K562 (cell line): ENCODE measurements at regions not wholly inside any gene's neighbourhood (a gene's known extent, or its start where the extent isn't known, plus 50 kb on each side); places are given as distances from the start of the nearest gene placed in this dataset.

Experiments
- ATAC-seq: fragments of 200-7000 bp; cut with Tn5 transposase; 3 replicates; pipeline ENCODE4 v1.9.1; 2020; ENCODE audit warnings: moderate library complexity
- BruUV-seq: library from RNA; stranded (reverse); fragments of 400-500 nt; replicated peaks from 2 replicates; lab custom pipeline; 2021; lab: Mats Ljungman, UMichigan
- CTCF ChIA-PET: fragments of 300-600 bp; formaldehyde crosslinking; extraction: SDS; loops from one replicate; lab custom pipeline; 2021; ENCODE audit warnings: low intra/inter-chr PET ratio; lab: Yijun Ruan, JAX
- POLR2A ChIA-PET: fragments of 300-600, 350-650 bp; sonication (Branson Sonifier 250); formaldehyde crosslinking; extraction: SDS; loops from one replicate; lab custom pipeline; 2021; ENCODE audit warnings: antibody characterized with exemption, inconsistent platforms; lab: Yijun Ruan, JAX
- DNase-seq, 4 experiments: peaks; one replicate each; pipeline versions ENCODE4 v3.0.0 to v3.0.0-alpha.2; 2011 to 2018; ENCODE audit warnings: low spot score in 3 of 4, mixed read lengths in 3 of 4; ENCODE audit errors: extremely low read depth in 1 of 4
- FAIRE-seq: peaks from 2 replicates; lab custom pipeline; 2011; peaks lifted over from hg19 to GRCh38; lab: Jason Lieb, UNC
- H2AFZ ChIP-seq: 2 replicates; pipeline ENCODE4 v1.6.0; 2011; ENCODE audit warnings: low read depth, low read length, control low read depth, inconsistent platforms
- H3K27ac ChIP-seq: fragments of 200-600 bp; 3 replicates; pipeline ENCODE4 v1.8.0; 2011; ENCODE audit warnings: low read depth, mild to moderate bottlenecking, control low read depth, inconsistent platforms, low read length, moderate library complexity, mixed read lengths; ENCODE audit errors: extremely low read depth
- H3K27me3 ChIP-seq, 2 experiments: fragments of 300-600 bp in 1 of 2; 2 replicates in 1 of 2; 3 replicates in 1 of 2; pipeline versions ENCODE4 v1.6.0 to v1.8.0; 2011; ENCODE audit warnings: inconsistent platforms in 2 of 2, low read length in 2 of 2, mild to moderate bottlenecking in 1 of 2, mixed read lengths in 1 of 2, moderate library complexity in 1 of 2; ENCODE audit not compliant: control insufficient read depth in 2 of 2, insufficient read depth in 2 of 2
- H3K36me3 ChIP-seq: fragments of 300-600 bp; 3 replicates; pipeline ENCODE4 v1.8.0; 2011; ENCODE audit warnings: mild to moderate bottlenecking, low read length, inconsistent platforms; ENCODE audit not compliant: control insufficient read depth, insufficient read depth
- H3K4me1 ChIP-seq, 2 experiments: fragments of 200-600 bp in 1 of 2; replicated peaks in 1 of 2; 2 replicates in 1 of 2; 3 replicates in 1 of 2; pipeline versions ENCODE4 v1.5.1 to v1.8.0; 2011; ENCODE audit warnings: inconsistent platforms in 2 of 2, low read length in 2 of 2, mild to moderate bottlenecking in 1 of 2, mixed read lengths in 1 of 2, moderate library complexity in 1 of 2; ENCODE audit not compliant: control insufficient read depth in 2 of 2, insufficient read depth in 2 of 2
- H3K4me2 ChIP-seq: 2 replicates; pipeline ENCODE4 v1.6.1; 2011; ENCODE audit warnings: low read length, control low read depth, inconsistent platforms, mixed read lengths; ENCODE audit not compliant: insufficient read depth
- H3K4me3 ChIP-seq: fragments of 200-600 bp; sonication (generic), shearing (Covaris generic); 2 replicates; pipeline ENCODE4 v1.5.1; 2016; ENCODE audit warnings: control low read depth, inconsistent platforms
- H3K79me2 ChIP-seq: fragments of 200-600 bp; 3 replicates; pipeline ENCODE4 v1.8.0; 2011; ENCODE audit warnings: low read length, inconsistent platforms; ENCODE audit not compliant: control insufficient read depth, insufficient read depth
- H3K9ac ChIP-seq, 2 experiments: 2 replicates each; pipeline versions ENCODE4 v1.6.0 to v1.6.1; 2011; ENCODE audit warnings: low read depth in 2 of 2, low read length in 2 of 2, control low read depth in 1 of 2, inconsistent platforms in 1 of 2, mild to moderate bottlenecking in 1 of 2, mixed read lengths in 1 of 2; ENCODE audit not compliant: insufficient read depth in 1 of 2
- H3K9me1 ChIP-seq: one replicate; pipeline ENCODE4 v1.6.0; 2011; ENCODE audit warnings: inconsistent platforms, mild to moderate bottlenecking, low read length, moderate library complexity; ENCODE audit not compliant: control insufficient read depth, insufficient read depth
- H3K9me3 ChIP-seq: replicated peaks from 2 replicates; pipeline ENCODE4 v1.5.1; 2011; ENCODE audit warnings: low read depth, low read length, inconsistent platforms; ENCODE audit not compliant: control insufficient read depth, insufficient read depth
- H4K20me1 ChIP-seq: replicated peaks from 2 replicates; pipeline ENCODE4 v1.6.1; 2011; ENCODE audit warnings: low read length, inconsistent platforms, mixed read lengths; ENCODE audit not compliant: control insufficient read depth, insufficient read depth
- ELF1 ChIP-seq: fragments of 200-800 bp; sonication (Bioruptor generic); IDR thresholded peaks from 2 replicates; pipeline ENCODE4 v1.6.1; 2016; ENCODE audit warnings: missing genetic modification characterization, missing compliant biosample characterization
- ZNF778 ChIP-seq: fragments of 450-650 bp; formaldehyde crosslinking; IDR thresholded peaks from 2 replicates; pipeline ENCODE4 v1.4.0; 2020; ENCODE audit warnings: mild to moderate bottlenecking, moderate library complexity
- WGBS: fragments of 100-300 bp; shearing (Covaris generic); methylation state at CpG from one replicate; pipeline ENCODE4 v1.1.6; 2016; ENCODE audit warnings: low coverage, mixed read lengths; ENCODE audit not compliant: insufficient coverage; ENCODE audit errors: missing lambda C conversion rate; 5-methylcytosine and 5-hydroxymethylcytosine counted together
- in situ Hi-C: fragments of 300-500 bp; cut with MboI; formaldehyde crosslinking; loops from 4 replicates; pipeline ENCODE4 v1.15.0; 2018; ENCODE audit warnings: inconsistent platforms, mixed read lengths
- intact Hi-C: fragments of 100-400 bp; cut with micrococcal nuclease; formaldehyde crosslinking; loops from 2 replicates; pipeline ENCODE4 v1.14.2; 2022
- TF ChIP-seq, protein P1 (sequence below): sonication (generic); formaldehyde crosslinking; IDR thresholded peaks from 2 replicates; pipeline ENCODE4 v1.8.1; 2023; ENCODE audit warnings: missing genetic modification reagents, mild to moderate bottlenecking, borderline replicate concordance

- intact Hi-C loops (no loop called here), in situ Hi-C loops (no loop called here)
- ChIA-PET CTCF (no interaction called here), POLR2A (no interaction called here)
- Histone ChIP-seq H3K79me2 (no peaks in the 10 kb centered on the region), H2AFZ (no peak overlapping the region), H3K36me3 (no peaks in the 10 kb centered on the region), H3K4me3 (no peak overlapping the region), H3K9me1 (no peaks in the 10 kb centered on the region), H3K9ac (no peak overlapping the region), H3K4me2 (no peak overlapping the region), H3K27me3 (no peaks in the 10 kb centered on the region), H3K4me1 (no peaks in the 10 kb centered on the region), H3K27ac (no peak overlapping the region), H4K20me1 (no peaks in the 10 kb centered on the region), H3K9me3 (no peaks in the 10 kb centered on the region; the same call in 1 of the 2 replicates)
- no TSS peak for BruUV-seq
- FAIRE-seq (no peak), ATAC-seq (no peak), DNase-seq (no peak)
- TF ChIP-seq, protein P1, sequence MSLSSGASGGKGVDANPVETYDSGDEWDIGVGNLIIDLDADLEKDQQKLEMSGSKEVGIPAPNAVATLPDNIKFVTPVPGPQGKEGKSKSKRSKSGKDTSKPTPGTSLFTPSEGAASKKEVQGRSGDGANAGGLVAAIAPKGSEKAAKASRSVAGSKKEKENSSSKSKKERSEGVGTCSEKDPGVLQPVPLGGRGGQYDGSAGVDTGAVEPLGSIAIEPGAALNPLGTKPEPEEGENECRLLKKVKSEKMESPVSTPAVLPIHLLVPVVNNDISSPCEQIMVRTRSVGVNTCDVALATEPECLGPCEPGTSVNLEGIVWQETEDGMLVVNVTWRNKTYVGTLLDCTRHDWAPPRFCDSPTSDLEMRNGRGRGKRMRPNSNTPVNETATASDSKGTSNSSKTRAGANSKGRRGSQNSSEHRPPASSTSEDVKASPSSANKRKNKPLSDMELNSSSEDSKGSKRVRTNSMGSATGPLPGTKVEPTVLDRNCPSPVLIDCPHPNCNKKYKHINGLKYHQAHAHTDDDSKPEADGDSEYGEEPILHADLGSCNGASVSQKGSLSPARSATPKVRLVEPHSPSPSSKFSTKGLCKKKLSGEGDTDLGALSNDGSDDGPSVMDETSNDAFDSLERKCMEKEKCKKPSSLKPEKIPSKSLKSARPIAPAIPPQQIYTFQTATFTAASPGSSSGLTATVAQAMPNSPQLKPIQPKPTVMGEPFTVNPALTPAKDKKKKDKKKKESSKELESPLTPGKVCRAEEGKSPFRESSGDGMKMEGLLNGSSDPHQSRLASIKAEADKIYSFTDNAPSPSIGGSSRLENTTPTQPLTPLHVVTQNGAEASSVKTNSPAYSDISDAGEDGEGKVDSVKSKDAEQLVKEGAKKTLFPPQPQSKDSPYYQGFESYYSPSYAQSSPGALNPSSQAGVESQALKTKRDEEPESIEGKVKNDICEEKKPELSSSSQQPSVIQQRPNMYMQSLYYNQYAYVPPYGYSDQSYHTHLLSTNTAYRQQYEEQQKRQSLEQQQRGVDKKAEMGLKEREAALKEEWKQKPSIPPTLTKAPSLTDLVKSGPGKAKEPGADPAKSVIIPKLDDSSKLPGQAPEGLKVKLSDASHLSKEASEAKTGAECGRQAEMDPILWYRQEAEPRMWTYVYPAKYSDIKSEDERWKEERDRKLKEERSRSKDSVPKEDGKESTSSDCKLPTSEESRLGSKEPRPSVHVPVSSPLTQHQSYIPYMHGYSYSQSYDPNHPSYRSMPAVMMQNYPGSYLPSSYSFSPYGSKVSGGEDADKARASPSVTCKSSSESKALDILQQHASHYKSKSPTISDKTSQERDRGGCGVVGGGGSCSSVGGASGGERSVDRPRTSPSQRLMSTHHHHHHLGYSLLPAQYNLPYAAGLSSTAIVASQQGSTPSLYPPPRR: no peak
- no peak for TF ChIP-seq ELF1 (tag)
- TF ChIP-seq ZNF778 (CRISPR knock-in tag): no peak
- 0% methylated on average over 4 of the region's 4 CpGs for WGBS
Observed at GRCh38 chr1:199723250-199723956, 304.1 kb upstream of the NR5A2 start.
